HG02884 (cell line): ENCODE measurements at regions not wholly inside any gene's neighbourhood (a gene's known extent, or its start where the extent isn't known, plus 50 kb on each side); places are given as distances from the start of the nearest gene placed in this dataset.
"Not testable (repeated sequence)": the region's sequence is repeated elsewhere in the genome, so short reads cannot be mapped to it uniquely, and the experiment has no call there.

ENCODE experiments used
- ATAC-seq: cut with Tn5 transposase; IDR thresholded peaks from one replicate; pipeline ENCODE4 v1.9.1; 2021; ENCODE audit warnings: mild to moderate bottlenecking, moderate library complexity; ENCODE audit not compliant: unreplicated experiment

DNA sequence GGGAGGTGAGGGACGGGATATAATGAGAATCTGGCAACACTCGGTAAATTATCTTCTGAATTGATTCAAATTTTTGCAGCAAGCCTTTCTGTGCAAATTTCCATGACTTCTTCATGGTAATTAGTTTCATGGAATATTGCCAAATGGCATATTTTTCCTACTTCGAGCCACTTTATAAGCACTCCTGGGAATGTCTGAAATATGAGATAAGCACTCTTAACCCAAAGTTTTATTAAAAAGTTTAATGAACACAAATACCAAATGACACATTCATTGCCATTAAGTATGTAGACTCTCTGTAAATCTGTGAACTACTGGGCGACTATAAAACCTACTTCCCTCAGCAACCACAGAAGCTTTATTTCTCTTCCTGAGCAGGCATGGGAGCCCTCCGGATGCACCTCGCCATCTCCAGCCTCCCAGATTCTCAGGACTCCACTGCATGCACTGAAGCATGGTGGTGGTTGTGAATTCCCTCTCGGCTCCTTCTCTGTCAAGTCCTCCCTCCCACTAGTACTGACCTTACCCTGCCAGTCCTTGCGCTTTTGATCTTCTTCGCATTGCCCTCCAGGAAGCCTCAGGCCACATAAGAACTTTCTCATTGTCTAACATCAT is 154.4 kb upstream of the RPL34 start:
- no peak for ATAC-seq

DNA sequence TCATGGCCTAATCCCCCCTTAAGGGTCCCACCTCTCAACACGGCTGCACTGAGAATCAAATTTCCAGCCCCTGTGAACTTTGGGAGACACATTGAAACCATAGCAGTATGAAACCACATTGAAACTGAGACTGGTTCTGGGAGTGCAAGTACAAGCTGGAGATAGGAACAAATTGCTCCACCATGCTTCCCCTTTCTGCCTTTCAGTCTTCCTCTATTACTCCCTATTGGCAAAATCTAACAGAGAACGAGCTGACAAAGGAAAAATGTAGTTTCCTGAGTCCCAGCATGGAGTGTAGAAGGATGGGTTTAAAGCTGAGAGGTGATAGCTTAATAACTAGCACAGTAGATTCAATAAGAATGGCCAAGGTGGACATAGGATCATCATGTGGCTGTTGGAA is 161.7 kb upstream of the RPL34 start:
- no peak for ATAC-seq

DNA sequence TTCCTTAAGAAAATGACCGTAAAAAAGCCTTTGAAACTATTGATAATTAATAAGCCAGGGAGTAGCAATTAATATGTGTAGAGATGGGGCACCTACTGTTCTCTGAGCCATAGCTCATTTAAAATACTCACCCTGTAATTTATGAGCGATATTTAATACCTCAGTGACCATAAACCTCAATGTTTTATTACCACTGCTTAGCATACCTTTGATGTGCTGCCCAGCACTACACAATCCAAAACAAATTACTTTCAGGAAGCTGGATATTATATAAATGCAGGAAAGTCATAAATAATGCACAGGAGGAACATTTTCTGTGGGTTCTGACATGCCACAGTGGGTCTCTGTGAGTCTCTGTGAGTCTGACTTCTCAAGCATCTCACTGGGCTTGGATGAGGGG is 166.1 kb upstream of the RPL34 start:
- ATAC-seq = no peak

DNA sequence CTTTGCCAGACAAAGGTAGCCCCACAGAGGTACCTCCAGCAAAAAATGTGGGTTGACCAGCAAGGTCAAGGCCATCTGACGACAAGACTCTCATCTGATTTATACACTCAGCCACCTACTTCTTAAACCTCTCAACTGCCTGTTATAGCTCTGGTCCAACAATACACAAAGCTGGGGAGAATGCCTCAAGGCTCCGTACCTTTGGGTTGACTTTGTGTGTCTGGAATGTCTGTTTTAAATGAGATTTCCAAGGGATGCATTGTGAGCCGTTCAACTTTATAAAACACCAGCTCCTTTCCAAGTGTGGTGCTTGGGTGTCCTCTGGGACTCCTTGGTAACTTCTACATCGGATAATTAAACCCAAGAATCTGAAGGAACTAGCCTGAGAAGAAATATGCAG is 167.0 kb upstream of the RPL34 start:
- ATAC-seq = no peak

DNA sequence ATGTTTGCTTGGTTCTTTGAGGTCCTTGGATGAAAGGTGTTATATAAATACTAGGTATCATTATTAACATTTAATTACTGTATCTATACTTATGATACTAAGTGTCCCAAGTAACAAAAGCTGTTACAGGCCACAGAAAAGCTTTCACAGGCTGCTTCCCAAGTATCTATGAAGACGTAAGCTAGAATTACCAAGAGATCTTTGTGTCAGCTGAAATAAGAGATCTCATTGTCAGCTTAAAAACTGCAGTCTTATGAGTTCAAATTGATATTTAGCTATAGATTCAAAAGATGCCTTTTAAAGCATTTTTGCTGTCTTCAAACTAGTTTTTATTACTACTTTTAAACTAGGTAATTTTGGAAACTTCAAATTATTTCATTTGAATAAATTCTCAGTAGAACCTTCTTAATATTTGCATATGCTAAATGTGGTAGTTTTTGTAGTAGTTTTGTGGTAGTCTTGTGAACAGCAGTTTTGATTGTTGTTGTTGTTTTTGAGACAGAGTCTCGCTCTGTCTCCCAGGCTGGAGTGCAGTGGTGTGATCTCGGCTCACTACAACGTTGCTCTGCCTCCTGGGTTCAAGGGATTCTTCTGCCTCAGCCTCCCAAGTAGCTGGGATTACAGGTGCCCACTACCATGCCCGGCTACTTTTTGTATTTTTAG is 170.0 kb upstream of the RPL34 start:
- ATAC-seq = no peak

DNA sequence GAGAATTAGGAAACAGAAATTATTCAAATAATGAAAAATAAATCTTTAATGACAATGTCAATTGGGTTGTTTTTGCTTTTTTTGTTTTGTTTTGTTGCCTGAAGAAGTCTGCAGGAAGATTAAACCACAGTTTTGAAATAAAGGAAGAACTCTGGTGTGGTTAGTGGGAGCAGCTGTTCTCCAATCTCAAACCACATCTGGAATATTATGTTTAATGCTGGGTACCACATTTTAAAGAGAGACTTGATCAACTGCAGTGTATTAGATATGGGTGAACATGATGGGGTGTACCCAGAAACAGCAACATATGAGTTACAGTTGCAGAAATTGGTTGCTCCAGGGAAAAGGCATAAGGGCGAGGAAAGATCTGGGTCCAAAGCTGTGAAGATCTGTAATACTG is 171.2 kb upstream of the RPL34 start:
- ATAC-seq = no peak

DNA sequence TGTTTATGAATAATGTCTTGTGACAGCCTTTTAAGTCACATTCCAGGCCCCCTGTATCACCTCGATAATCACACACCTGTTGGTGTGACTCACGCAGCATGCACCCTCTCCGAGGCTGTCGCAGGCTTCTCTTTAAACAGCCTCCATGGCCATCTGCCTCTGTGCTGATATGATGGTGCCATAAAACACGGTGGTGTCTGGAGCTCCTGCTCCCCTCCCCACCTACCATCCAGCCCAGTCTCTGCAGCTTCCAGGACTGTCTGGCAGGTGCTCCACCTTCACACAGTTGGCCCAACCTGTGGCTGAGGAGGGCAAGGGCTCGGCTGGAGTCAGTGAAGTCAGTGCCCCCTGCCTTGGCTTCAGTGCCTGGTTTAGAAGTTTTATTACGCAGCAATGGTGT is 173.8 kb upstream of the RPL34 start:
- no peak for ATAC-seq

DNA sequence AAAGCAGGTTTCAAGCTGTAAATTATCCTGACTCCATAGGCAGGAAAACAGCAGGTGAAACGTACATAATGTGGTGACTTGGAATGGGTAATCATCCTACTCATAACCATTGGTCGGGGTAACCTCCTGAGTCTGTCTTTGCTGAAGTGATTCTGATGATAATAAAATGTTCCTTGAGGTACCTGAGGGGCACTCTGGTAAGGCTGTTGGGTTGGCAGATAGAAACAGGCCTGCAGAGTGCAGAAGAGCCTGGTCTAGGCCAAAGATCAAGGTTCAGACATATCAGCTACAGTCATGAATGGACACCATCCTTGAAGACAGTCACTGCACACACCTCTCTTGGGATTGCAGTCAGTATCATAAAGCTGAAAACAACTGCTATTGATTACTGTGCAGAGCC is 174.7 kb upstream of the RPL34 start:
- ATAC-seq = no peak

DNA sequence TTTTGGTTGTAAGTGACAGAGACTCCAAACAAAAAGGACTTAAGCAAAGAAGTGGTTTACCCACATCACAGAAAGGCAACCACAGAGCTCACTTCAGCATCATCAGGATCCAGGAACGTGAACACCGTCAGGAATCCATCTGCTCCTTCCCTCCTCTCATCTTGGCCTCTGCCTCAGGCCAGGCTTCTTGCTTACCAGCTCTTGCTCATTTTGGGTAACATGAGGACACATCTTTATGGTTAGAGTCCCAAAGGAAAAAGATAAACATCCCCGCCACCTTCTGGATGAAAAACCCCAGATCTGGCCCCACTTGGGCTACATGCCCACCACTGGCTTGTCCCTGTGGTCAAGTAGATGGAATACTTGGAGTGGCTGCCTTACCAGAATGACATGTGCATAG is 176.8 kb upstream of the RPL34 start:
- ATAC-seq = no peak

DNA sequence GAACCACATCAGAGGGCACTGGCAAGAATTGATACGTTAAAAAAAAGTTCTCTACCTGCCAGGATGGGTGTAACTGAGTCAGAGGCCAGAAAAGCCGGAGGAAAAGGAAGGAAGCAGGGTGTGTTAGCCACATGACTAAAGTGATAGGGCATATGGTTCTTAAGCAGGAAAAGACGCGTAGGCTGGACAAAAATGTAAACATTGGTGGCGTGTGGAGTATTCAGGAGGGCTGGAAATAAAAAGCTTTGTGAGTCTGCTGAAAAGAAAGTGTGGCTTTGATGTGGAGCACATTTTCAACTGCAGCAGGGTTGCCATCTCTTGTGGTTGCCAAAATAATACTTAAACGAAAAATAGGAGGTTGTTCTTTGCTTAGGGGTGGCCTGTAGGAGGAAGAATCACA is 186.5 kb upstream of the RPL34 start:
- ATAC-seq = no peak

DNA sequence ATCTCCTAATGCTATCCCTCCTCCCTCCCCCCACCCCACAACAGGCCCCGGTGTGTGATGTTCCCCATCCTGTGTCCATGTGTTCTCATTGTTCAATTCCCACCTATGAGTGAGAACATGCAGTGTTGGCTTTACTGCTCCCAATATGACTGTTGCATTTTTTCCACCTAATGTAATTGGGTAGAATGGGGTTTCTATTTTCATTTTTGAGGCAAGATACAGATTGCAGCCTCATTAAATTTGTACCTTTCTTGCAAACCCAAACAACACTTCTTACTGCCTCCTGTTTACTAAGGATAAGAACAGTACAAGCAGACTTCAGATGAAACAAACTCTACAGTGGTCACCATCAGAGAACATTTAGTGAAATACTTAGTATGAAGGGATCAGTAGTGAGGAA is 187.0 kb upstream of the RPL34 start:
- ATAC-seq = not testable (repeated sequence)

DNA sequence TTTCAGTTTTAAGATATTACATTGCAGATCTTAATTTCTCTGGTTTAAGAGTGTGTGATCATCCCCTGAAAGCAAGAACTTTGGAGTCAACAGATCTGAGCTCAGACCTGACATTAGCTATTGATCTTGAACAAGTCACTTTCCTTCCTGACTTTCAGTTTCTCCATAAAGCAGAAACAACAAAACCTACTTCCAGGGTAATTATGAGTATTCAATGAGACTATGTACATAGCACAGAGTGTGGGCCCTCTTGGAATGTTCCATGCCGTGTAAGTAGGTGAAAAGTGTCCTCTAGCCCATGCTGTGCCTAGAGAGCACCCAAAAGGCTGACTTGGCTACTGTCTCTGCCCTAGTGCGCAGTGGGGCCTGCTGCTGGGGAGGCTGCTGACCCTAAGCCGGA is 188.0 kb upstream of the RPL34 start:
- ATAC-seq = no peak

DNA sequence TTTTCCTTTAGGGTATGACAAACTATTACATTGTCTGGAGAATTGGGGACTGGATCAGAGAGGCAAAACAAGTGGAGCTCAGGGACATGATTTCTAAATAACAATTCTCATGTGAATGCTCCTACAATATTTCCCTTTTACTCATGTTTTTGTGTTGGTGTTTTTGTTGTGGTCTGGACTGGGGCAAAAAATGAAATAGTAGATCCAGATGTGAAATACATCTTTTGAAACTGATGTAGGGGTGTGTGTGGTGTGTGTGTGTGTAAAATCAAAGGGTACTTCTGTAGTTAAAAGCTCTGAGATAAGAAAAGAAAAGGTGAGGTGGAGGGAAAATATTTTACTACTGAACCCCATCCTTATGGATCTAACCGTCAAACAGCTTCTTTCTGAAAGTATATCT is 188.4 kb upstream of the RPL34 start:
- no peak for ATAC-seq

DNA sequence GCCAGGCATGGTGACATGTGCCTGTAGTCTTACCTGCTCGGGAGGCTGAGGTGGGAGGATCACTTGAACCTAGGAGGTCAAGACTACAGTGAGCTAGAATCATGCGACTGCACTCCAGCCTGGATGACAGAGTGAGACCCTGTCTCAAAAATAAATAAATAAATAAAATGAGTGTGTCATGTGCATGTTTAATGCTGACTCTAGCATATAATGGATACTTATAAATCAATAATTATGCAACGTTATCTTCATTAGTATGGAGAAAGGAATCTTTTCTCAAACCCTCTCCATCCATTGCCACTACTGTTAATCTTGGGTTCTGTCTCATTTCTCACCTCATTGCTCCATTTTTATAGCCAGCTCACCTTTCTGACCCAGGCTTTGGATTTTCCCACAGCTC is 189.5 kb upstream of the RPL34 start:
- ATAC-seq = no peak

DNA sequence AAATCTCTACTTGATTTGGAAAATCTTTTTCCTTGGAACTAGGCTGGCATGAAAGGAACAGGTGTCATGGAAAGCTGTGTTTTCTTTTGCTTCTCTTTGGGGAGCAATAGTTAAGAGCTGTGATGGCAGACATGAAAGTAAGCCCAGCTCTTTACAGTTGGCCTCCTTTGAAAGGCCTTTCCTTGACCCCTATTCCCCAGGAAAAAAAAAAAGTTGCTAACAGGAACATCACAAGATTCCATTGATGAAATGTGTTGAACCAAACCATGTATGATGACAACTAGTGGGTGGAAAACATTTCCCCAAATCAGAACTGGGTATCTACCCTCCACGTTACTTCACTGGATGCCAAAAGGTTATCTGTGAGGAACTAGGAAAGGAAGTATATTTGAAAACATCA is 190.7 kb upstream of the RPL34 start:
- ATAC-seq = no peak

DNA sequence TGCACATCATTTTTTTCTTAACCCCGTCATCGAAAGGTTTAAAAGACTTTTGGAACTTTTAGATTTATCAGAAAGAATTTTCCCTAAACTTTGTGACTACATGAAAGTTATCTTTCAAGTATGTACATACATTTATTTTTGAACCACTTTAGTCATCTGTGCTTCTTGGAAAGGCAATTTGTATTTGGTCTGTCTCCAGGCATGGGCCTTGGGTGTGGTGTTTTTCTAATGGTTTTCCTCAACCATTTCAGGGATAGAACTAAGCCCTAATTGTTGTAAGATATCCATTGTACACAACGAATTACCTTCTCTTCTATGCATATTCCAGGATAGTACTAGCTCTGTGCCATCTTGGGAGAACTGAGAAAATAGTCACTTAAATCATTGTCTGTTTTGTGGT is 191.5 kb upstream of the RPL34 start:
- no peak for ATAC-seq

DNA sequence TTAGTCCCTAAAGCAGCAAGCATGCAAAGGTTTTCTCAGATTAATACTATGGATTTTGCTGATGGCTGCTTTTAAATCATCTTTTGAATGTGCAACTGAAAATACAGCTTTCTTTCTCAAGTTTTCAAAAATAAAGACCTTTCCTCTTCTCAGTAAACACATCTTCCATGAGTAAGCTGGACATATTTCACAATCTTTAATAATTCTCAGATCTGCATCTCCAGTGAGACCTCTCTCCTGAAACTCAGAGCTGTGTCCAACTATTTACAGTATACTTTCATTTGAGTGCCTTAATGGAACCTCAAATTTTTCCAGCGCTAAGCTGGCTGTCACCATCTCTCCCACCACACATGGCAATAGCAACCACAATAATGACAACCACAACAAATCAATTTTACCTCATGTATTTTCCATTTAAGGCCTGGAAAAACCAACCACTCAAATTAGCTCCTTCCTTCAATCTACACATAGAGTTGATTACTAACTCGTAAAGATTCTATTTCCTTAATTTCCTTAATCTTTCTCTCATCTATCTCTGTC is 192.4 kb upstream of the RPL34 start:
- ATAC-seq = no peak

DNA sequence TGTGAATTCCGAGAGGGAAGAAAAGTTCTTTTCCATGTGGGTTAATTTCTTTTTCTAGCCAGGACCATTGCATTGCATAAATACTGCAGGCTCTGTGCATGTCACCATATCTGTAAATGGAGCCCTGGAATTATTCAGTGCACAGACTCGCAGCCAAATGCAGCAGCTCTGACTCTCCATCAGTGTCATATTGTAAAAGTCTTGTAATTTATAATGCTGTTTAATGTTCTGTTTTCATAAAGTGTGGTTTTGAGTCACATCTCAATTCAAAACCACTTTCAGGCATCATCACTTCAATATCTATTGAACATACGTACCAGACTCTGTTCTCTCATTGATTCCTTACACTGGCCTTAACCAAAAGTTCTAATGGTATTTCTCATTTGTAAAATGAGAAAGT is 193.9 kb upstream of the RPL34 start:
- ATAC-seq = no peak

DNA sequence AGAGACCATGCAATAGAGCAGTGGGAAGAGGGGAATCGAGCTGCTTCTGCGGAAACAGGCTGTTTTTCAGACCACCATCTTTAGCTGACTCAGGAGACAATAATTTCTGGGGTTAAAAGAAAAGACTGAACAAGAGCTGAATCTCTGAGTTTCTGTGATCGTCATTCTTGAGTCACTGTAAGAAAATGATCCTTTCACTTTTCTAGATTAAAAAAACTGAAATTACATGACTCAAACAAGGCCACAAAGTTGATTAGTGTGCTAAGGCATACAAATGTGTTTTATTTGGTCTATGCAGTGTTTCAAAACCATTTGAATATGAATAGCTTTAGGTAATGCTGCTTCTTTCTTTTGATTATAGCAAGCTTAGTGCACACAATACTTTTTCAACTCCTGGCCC is 194.4 kb upstream of the RPL34 start:
- ATAC-seq = no peak

DNA sequence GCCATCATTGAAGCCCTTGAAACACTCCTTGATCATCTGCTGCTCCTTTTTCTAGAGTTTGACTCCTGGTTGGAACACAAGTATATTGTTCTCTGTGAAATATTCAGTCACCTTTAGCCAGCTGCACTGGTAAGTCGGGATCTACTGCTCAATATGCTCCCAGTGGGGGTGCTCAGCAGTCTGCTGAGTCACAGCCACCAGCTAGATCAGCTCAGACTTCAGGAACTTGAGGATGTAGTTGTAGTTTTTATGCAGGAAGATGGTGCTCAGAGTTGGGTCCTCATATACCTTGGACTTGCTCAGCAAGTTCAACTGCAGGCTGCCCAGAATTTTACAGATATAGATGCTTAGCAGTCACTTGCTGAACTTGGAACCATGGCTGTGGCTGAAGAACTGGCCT is 202.5 kb upstream of the RPL34 start:
- no peak for ATAC-seq

DNA sequence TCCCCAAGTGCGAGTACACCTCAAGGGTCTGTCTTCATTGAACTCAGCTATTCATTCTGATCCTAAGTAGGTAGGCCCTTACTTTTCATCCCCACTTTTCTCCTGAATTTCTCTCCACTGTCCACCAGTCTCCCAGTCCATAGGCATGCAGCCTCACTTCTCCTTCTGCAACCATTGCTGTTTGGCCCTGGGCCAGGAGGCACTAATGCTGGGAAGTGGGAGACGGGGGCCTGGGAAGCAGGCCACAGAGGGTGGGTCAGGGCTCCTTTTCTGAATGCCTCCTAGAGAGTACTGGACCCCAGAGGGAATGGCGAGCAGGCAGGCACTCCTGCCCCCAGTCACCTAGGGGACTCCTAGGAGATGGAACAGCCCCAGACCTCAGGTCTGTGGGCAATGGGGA is 203.5 kb upstream of the RPL34 start:
- ATAC-seq = no peak

DNA sequence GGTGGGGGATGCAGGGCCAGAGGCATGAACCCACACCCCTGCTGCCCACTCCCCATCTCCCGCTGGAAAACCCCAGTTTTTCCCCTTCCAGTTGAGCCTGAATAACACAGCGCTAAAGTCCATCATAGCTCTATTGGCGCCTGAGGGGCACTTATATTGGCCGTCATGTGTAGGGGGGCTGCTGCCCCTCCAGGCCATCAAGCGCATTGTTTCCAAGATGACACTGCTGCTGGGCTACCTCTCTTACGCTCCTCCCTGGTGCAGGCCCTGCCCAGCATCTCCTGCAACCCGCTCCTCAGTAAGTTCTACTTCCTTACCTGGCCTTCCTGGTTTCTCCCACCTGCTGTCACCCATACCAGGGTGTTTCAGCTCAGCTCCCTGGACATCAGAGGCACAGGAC is 205.0 kb upstream of the RPL34 start:
- no peak for ATAC-seq

DNA sequence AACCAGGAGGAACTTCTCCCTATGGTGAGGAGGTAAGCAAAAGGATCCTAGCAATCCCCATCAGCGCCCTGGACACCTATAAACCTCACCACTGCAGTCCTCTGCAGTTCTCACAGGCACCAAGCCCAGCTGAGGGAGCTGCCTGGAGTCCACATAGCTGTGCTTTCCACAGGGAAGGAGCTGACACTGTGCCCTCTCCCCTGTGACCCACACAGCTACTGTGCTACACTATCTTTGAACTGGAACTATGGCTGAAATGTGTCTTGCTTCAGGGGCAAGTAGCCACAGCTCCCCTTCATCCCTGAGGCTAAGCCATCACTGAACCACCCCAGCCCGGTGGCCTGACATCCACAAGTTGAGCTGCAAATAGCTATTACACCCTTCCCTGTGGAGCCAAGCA is 208.5 kb upstream of the RPL34 start:
- ATAC-seq = no peak
